Astrocyte of the spinal cord (primary cell): ENCODE measurements at regions not wholly inside any gene's neighbourhood (a gene's known extent, or its start where the extent isn't known, plus 50 kb on each side); places are given as distances from the start of the nearest gene placed in this dataset.

Experiments used
- DNase-seq: peaks from one replicate; pipeline ENCODE4 v3.0.0; 2011; ENCODE audit warnings: low read depth, low spot score
- H3K4me3 ChIP-seq: 2 replicates; pipeline ENCODE4 v1.5.1; 2011; ENCODE audit warnings: low read depth, mild to moderate bottlenecking, low read length, moderate library complexity
- CTCF ChIP-seq: IDR thresholded peaks from 2 replicates; pipeline ENCODE4 v1.5.1; 2012; ENCODE audit warnings: low read depth, mild to moderate bottlenecking, low read length, inconsistent platforms
- in situ Hi-C: cut with HindIII; loops from 2 replicates; pipeline ENCODE4 v1.10.0; 2017; ENCODE audit warnings: low sequenced_read_pairs

DNA sequence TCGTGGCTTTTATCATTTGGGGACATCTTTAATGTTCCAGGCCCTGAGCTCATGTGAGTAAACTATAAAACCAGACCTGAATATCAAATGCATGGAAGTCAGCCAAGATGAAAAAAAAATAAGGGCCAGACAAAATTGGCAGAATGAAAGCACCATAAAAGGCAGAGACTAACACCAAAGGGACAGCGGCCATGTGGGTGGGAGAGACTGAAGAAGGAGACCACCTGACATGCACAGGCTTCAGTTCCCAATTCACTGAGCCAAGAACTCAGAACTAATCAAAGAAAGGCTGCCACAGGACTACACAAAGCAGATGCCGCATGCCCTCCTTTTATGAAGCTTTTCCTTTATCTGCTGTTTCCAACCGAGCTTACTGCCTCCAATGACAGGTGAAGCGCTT is 267.1 kb downstream of the RAD51AP2 start:
- H3K4me3 ChIP-seq: no peak overlapping the region
- in situ Hi-C loops: no loop called here
- no peak for TF ChIP-seq CTCF
- DNase-seq: no peak

- in situ Hi-C loops: no loop called here
- DNase-seq: no peak
- no peak for TF ChIP-seq CTCF
- no peak overlapping the region for H3K4me3 ChIP-seq
These were observed 269.0 kb downstream of the RAD51AP2 start for GRCh38 chr2:17249249-17249648.

DNA sequence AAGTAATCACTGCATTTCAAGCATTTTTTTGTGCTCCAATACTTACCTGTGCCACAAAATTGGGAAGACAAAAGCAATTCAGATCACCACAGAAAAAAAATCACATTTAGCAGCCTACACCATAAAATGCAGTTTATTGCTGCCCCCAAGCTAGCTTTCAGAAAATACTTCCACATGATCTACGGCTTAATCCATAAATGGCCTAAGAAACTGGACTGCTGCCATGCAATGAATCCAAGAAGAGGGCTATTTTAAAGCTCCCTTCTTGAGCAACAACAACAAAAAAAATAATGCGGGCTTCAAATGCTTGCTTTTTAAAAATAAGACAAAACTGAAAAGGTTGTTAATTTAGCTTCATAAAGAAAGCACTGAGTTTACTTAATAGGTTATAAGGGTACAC is 272.3 kb downstream of the RAD51AP2 start:
- in situ Hi-C loops: no loop called here
- no peak for DNase-seq
- no peak for TF ChIP-seq CTCF
- no peak overlapping the region for H3K4me3 ChIP-seq

DNA sequence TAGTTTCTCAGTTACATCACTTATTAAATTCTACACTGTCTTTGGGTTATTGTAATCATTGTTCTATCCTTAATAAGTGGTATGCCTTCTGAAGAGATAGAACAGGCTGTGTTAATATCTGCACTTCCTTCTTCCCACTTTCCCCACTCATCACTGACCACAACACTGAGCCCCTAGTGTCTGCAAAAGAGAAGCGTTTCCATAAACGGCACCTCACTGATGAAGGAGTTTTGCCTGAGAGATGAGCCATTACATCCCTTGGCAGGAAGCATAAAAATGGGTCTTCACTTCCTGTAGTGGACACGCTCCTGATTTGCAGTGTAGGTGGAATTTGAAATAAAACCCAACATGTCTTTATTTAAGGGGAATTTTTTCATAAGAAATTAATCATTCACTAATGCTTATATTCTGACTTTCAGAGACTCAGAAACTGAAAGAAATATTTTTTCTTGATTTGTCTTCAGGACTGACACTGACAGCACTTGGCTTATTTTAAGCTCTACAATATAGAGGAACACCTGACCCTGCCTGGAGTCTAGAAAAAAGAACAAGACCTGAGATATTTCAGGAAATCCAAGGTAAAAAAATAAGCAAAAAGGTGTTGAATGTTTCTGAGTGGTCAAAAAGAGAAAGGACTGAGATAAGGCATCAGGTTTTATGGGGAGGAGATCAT is 275.3 kb downstream of the RAD51AP2 start:
- H3K4me3 ChIP-seq: no peak overlapping the region
- no peak for TF ChIP-seq CTCF
- DNase-seq: no peak
- in situ Hi-C loops: no loop called here

GRCh38 chr2:17239550-17239949 is 278.7 kb downstream of the RAD51AP2 start:
- TF ChIP-seq CTCF: no peak
- no peak for DNase-seq
- in situ Hi-C loops: no loop called here
- no peak overlapping the region for H3K4me3 ChIP-seq

DNA sequence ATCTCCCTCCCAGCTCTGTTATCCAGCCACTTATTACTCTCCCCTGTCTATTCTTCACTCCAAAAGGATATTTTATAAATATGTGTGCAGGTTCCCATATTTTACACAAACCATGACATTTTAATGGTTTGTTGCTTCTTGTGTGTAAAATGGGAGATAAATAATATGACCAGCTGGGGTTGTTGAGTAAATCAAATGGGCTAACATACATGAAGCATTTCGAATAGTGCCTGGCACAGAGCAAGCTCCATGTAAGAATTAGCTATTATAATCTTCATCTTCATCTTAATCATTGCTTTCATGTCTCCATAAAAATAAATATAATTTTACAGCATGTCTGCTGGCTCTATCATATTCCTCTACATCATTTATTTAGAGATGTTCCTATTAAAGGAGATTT is 283.1 kb downstream of the RAD51AP2 start:
- in situ Hi-C loops: no loop called here
- no peak overlapping the region for H3K4me3 ChIP-seq
- TF ChIP-seq CTCF: no peak
- no peak for DNase-seq
